ENCODE measurements at regions not wholly inside any gene's neighbourhood (a gene's known extent, or its start where the extent isn't known, plus 50 kb on each side); places are given as distances from the start of the nearest gene placed in this dataset.

- ChIA-PET POLR2A (no interaction called here), CTCF (ENCODE audit: low intra/inter-chr PET ratio, low total read pairs) (no interaction called here)
- H3K4me3 ChIP-seq (replicated peaks in 1 of 3; ENCODE audit: insufficient read depth in 1 of 3, low read depth in 2 of 3, low read length in 3 of 3), result no peak overlapping the region
- no peak overlapping the region for H3K4me2 ChIP-seq (ENCODE audit: low read depth, low read length)
- no peak overlapping the region for H3K27ac ChIP-seq (ENCODE audit: extremely low read length, insufficient read depth, low read length)
- H3K27me3 ChIP-seq (ENCODE audit: control insufficient read depth in 1 of 2, insufficient read depth in 2 of 2, low read length in 2 of 2), result no peaks in the 10 kb centered on the region
- H2AFZ ChIP-seq (ENCODE audit: low read length), result no peak overlapping the region
- no peak for DNase-seq (ENCODE audit: low spot score)
- H3K9ac ChIP-seq (ENCODE audit: insufficient read depth, low read depth, low read length), result no peak overlapping the region
- peaks cover 9% of the 10 kb centered on the region for H3K4me1 ChIP-seq (ENCODE audit: insufficient read depth, low read length)
- no peaks in the 10 kb centered on the region for H4K20me1 ChIP-seq (ENCODE audit: insufficient read depth, low read length)
- no peak for ATAC-seq
- BruUV-seq (replicated peaks), result no TSS peak
- no peak for FAIRE-seq
- 3% methylated on average over 2 of the region's 2 CpGs for WGBS (ENCODE audit: low lambda C conversion rate)
- no peaks in the 10 kb centered on the region for H3K36me3 ChIP-seq (replicated peaks in 1 of 2; ENCODE audit: control insufficient read depth in 1 of 2, insufficient read depth in 2 of 2, low read length in 2 of 2)
- intact Hi-C loops (cut with micrococcal nuclease; ENCODE audit: unreplicated experiment) (no loop called here), in situ Hi-C loops (cut with HindIII; ENCODE audit: extremely low pct_ligation_motif_present, low pct_unique_long_range_greater_than_20kb) (no loop called here)
- peak; percentile 99 for TF ChIP-seq ATF7 (IDR thresholded peaks at IDR 0.05)
- TF ChIP-seq ATF7 (CRISPR knock-in tag; IDR thresholded peaks at IDR 0.05), result no peak
- TF ChIP-seq CREB1 (IDR thresholded peaks at IDR 0.05), result peak; percentile 98
- no peak for TF ChIP-seq CREB1 (CRISPR knock-in tag; IDR thresholded peaks at IDR 0.05)
- TF ChIP-seq ZNF768 (CRISPR knock-in tag; IDR thresholded peaks at IDR 0.05), result no peak
- H3K9me3 ChIP-seq (ENCODE audit: low read length), result no peaks in the 10 kb centered on the region
- H3K79me2 ChIP-seq (ENCODE audit: insufficient read depth, low read length), result no peaks in the 10 kb centered on the region
These were observed 111.4 kb upstream of the LRRTM4 start for GRCh38 chr2:77633601-77634000.

- WGBS (ENCODE audit: low lambda C conversion rate), result 0% methylated on average over 1 of the region's 1 CpG
- Histone ChIP-seq H3K9me3 (ENCODE audit: low read length) (peaks cover 36% of the 10 kb centered on the region), H3K36me3 (replicated peaks in 1 of 2; ENCODE audit: control insufficient read depth in 1 of 2, insufficient read depth in 2 of 2, low read length in 2 of 2) (no peaks in the 10 kb centered on the region), H3K4me2 (ENCODE audit: low read depth, low read length) (no peak overlapping the region), H3K79me2 (ENCODE audit: insufficient read depth, low read length) (no peaks in the 10 kb centered on the region), H4K20me1 (ENCODE audit: insufficient read depth, low read length) (no peaks in the 10 kb centered on the region), H3K9ac (ENCODE audit: insufficient read depth, low read depth, low read length) (no peak overlapping the region), H3K4me1 (ENCODE audit: insufficient read depth, low read length) (no peaks in the 10 kb centered on the region), H3K4me3 (replicated peaks in 1 of 3; ENCODE audit: insufficient read depth in 1 of 3, low read depth in 2 of 3, low read length in 3 of 3) (no peak overlapping the region), H2AFZ (ENCODE audit: low read length) (no peak overlapping the region), H3K27ac (ENCODE audit: extremely low read length, insufficient read depth, low read length) (no peak overlapping the region), H3K27me3 (ENCODE audit: control insufficient read depth in 1 of 2, insufficient read depth in 2 of 2, low read length in 2 of 2) (no peaks in the 10 kb centered on the region)
- ATAC-seq (no peak), FAIRE-seq (no peak), DNase-seq (ENCODE audit: low spot score) (no peak)
- BruUV-seq (replicated peaks), result no TSS peak
- intact Hi-C loops (cut with micrococcal nuclease; ENCODE audit: unreplicated experiment), result no loop called here
- TF ChIP-seq ZNF138 (CRISPR knock-in tag; IDR thresholded peaks at IDR 0.05; ENCODE audit: low read depth), result no peak
- TF ChIP-seq ZNF136 (CRISPR knock-in tag; IDR thresholded peaks at IDR 0.05; ENCODE audit: low read depth), result peak; percentile 78; the same call in 1 of the 2 replicates
- no peak for TF ChIP-seq ZNF383 (CRISPR knock-in tag; IDR thresholded peaks at IDR 0.05; ENCODE audit: borderline replicate concordance)
- TF ChIP-seq ZNF691 (CRISPR knock-in tag; IDR thresholded peaks at IDR 0.05; ENCODE audit: borderline replicate concordance, low read depth), result no peak
- TF ChIP-seq NFE2L2 (IDR thresholded peaks at IDR 0.05; ENCODE audit: low read length), result no peak
- TF ChIP-seq ZNF547 (CRISPR knock-in tag; IDR thresholded peaks at IDR 0.05), result no peak
- no peak for TF ChIP-seq ZNF552 (CRISPR knock-in tag; IDR thresholded peaks at IDR 0.05; ENCODE audit: borderline replicate concordance)
- in situ Hi-C loops (cut with HindIII; ENCODE audit: extremely low pct_ligation_motif_present, low pct_unique_long_range_greater_than_20kb), result no loop called here
- ChIA-PET CTCF (ENCODE audit: low intra/inter-chr PET ratio, low total read pairs) (no interaction called here), POLR2A (no interaction called here)
These were observed 118.7 kb upstream of the LRRTM4 start for GRCh38 chr2:77640924-77641323.

Measured in HepG2 (cell line).